AG09319 (cell line): ENCODE measurements at regions not wholly inside any gene's neighbourhood (a gene's known extent, or its start where the extent isn't known, plus 50 kb on each side); places are given as distances from the start of the nearest gene placed in this dataset.

Source experiments
- DNase-seq: peaks from one replicate; pipeline ENCODE4 v3.0.0-alpha.2; 2010; ENCODE audit warnings: low read depth; ENCODE audit errors: extremely low read depth
- TF ChIP-seq, protein P1 (sequence below): IDR thresholded peaks from 2 replicates; pipeline ENCODE4 v1.5.1; 2011; ENCODE audit warnings: low read depth, mild to moderate bottlenecking, inconsistent platforms, low read length, moderate library complexity

DNA sequence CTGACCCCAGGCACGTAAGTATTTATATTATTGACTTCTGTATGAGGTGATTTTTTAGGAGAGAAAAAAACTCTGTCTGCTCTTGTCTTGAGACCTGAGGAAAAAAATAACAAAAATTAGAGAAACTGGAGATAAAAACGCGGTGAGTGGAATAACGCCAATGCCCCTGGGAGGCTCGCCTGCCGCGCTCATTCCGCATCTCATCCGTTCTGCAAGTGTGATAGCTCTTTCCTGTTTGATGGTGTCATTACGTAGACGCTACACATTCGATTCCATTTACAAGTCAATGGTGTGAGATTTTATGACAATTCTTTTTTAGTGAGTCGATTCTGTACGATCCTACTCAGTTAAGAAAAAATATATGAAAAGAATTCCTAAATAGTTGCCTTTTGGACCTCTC is 194.3 kb upstream of the SMIM21 start:
- TF ChIP-seq, protein P1, sequence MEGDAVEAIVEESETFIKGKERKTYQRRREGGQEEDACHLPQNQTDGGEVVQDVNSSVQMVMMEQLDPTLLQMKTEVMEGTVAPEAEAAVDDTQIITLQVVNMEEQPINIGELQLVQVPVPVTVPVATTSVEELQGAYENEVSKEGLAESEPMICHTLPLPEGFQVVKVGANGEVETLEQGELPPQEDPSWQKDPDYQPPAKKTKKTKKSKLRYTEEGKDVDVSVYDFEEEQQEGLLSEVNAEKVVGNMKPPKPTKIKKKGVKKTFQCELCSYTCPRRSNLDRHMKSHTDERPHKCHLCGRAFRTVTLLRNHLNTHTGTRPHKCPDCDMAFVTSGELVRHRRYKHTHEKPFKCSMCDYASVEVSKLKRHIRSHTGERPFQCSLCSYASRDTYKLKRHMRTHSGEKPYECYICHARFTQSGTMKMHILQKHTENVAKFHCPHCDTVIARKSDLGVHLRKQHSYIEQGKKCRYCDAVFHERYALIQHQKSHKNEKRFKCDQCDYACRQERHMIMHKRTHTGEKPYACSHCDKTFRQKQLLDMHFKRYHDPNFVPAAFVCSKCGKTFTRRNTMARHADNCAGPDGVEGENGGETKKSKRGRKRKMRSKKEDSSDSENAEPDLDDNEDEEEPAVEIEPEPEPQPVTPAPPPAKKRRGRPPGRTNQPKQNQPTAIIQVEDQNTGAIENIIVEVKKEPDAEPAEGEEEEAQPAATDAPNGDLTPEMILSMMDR = no peak
- DNase-seq = no peak

DNA sequence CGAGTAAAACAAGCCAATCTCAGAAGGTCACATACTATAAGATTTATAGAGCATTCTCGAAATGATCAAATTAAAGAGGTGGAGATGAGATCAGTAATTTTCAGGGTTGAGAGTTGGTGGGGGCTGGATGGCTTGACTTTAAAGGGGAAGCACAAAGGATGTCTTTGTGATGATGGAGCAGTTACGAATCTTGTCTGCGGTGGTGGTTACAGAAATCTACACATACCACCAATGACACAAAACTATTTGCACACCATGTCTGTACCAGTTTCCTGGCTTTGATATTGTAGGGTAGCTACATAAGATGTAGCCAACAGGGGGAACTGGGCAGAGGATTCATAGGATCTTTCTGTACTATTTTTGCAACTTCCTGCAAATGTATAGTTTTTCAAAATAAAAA is 190.6 kb upstream of the SMIM21 start:
- TF ChIP-seq, protein P1 = no peak
- no peak for DNase-seq

- TF ChIP-seq, protein P1 = no peak
- DNase-seq = no peak
Measured at GRCh38 chr18:75612456-75612855, 185.0 kb upstream of the SMIM21 start.

GRCh38 chr18:75607701-75608100 is 180.2 kb upstream of the SMIM21 start:
- TF ChIP-seq, protein P1 = no peak
- no peak for DNase-seq

- TF ChIP-seq, protein P1 = no peak
- DNase-seq = no peak
Measured at GRCh38 chr18:75592527-75592926, 165.0 kb upstream of the SMIM21 start.

GRCh38 chr18:75588412-75588811 is 160.9 kb upstream of the SMIM21 start:
- no peak for DNase-seq
- TF ChIP-seq, protein P1 = no peak

DNA sequence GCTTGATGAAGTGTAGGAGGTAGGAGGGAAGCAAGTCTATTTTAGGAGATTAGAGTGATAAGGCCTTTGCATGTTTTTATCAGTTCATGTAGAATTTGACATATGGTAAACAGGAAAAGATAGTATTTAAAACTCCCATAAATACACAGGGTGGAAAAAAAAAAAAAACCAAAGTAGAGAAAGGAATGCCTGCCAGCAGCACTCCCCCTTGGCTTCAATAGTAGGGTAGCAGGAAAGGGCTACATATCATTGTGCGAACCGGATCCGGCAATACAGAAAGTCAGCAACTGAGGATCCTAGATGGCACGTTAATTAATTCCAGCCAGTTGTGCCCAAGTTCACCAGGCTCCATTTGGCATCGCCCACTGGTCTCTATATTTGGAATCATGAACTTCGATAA is 159.6 kb upstream of the SMIM21 start:
- no peak for DNase-seq
- TF ChIP-seq, protein P1 = no peak
